NCI-H187 (cell line): ENCODE measurements at regions not wholly inside any gene's neighbourhood (a gene's known extent, or its start where the extent isn't known, plus 50 kb on each side); places are given as distances from the start of the nearest gene placed in this dataset.

ENCODE experiments used
- DNase-seq, 2 experiments: peaks; one replicate each; lab custom pipeline; 2025; lab: John Stamatoyannopoulos, UW

DNA sequence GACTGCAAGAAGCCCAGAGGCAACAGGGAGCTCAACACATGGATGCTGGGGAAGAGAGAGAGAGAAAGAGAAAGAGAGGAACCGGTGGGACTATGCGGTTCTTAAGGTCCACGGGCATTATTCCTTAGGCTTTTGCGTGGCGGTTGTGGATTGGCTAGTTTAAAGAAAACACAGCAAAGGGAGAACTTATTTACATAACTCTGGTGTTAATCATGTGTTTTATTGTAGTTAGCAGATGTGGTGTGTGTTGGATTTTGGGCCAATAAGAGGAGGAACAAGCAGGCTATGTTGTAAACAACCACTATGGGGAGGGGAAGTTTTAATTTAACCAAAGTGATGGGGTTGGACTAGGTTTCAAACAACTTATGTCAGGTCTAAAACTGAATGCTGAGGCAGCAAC is 275.3 kb upstream of the KLF12 start:
- DNase-seq, result no peak

DNA sequence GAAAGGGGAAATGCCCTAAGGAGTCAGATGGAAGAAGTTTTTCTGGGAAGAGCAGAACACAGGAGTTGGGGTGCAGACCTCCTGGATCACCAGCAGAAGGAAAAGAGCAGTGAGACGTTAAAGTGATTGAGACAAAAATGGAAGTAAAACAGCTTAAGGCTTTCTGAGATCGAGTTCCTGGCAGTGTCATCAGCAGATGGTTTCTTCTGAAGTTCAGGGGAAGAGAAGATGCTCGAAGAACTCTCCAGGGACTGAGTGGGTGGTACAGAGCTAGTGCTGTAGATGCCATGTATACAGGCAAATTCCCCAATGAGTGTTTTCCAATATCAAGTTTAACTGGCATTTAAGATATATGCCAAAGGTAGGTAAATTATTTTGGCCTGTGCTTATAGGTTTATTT is 272.2 kb upstream of the KLF12 start:
- no peak for DNase-seq

DNA sequence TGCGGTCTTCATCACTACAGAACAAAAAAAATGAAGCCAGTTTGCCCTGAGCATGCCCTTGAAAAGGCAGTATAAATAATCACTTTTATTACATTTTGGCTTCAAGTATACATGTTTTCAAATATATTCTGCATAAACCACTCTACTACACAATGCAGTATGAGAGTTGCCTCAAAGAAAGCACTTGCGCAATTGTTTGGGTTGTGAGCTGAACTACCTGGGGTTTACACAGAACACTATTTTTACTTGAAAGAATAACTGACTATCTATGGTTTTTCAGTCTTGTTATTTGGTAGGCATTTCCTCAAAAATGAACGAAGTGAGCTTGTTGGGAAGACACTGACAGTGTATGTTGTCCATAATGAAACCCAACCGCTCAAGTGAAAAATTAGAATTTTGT is 264.4 kb upstream of the KLF12 start:
- no peak for DNase-seq

DNA sequence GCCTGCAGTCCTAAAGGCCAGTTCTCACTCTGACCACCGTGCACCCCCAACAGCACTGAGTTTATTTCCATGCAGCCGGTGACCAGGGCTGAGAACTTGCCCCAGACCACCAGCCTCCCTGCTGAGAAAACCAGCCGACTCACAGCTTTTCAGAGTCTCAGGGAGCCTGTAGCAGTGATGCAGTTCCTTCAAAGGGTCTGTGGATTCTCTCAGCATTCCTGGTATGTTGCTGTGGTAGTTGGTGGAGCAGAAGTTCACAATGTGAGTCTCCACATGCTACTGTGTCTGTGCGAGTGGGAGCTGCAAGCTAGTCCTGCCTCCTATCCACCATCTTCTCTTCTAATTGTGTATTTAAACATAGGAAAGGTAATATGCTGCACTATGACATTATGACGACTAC is 254.9 kb upstream of the KLF12 start:
- no peak for DNase-seq

DNA sequence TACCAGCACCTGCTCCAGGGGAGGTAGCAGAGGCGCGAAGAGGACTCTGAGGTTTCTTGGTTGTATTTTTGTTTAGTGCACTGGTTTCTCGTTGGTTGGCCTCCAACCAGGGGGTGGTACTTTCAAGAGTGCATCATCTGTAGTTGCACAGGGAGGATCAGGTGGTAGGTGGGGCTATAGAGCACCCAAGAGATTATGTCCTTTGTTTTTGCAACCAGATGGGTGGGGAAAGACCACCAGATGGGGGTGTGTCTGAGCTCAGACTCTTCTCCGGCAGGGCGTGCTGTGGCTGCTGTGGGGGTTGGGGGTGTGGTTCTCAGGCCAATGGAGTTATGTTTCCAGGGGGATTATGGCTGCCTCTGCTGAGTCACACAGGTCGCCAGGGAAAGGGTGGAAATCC is 254.4 kb upstream of the KLF12 start:
- no peak for DNase-seq

DNA sequence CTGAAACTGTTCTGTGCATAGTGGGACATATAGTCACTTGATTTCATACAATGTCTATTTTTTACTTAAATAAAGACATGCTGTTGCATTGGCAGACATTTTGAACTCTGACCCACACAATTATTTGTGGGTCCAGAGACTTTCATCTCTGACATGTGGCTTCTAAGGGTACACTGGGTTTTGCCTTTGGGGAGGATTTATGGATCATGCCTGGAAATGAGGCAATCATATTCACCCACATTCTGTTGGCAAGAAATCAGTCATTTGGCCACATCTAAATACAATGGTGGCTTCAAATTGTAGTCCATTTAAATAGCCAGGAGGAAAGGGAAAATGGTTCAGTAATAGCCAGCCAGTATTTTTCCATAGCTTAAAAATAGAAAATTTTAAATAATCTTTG is 238.3 kb upstream of the KLF12 start:
- DNase-seq, result no peak

DNA sequence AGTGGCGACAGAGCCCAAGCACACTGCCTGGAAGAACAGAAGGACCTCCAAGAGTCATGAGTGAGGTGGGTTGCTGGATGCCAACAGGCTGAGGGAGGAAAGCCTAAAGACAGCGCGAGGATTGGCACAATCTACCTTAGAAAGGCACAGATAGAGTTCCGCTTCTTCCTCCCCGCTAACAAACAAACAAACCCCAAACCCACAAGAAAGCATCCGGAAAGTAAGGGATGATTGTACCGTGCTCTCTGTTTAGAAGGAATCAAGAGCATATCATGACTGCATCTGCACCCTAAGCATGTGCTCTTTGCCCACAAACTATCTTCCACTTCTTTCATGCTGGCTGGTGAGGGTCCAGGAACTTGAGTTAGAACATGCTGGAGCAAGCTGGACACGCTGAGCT is 233.0 kb upstream of the KLF12 start:
- DNase-seq, result no peak

DNA sequence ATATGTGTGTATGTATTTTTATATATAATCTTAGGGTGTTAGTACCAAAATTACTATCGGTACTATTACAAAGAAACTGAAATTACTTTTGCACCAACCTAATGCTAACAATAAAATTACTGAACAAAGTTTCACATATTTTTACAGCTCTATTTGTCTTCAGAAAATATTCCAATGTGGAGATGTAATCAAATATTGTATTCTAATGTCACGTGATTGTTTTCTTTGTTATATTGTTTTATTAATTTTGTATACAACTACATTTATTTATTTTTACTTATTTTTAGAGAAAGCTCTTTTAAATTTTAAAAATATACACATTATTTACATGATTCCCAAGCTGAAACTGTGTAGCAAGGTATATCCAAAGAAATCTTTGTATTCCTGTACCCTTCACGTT is 227.1 kb upstream of the KLF12 start:
- no peak for DNase-seq

DNA sequence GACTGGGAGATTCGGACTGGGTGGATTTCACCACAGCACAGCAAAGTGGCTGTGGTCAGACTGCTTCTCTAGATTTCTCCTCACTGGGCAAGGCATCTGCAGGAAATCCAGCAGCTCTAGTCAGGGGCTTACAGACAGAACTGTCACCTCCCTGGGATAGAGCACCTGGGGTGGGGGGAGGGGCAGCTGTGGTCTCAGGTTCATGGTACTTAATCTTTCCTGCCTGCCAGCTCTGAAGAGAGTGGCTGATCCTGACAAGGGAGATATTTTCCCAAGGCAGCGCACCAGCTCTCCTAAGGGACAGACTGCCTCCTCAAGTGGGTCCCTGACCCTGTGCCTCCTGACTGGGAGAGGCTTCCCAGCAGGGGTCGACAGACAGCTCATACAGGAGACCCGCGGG is 212.8 kb upstream of the KLF12 start:
- DNase-seq, result peak; percentile 6 to 16

DNA sequence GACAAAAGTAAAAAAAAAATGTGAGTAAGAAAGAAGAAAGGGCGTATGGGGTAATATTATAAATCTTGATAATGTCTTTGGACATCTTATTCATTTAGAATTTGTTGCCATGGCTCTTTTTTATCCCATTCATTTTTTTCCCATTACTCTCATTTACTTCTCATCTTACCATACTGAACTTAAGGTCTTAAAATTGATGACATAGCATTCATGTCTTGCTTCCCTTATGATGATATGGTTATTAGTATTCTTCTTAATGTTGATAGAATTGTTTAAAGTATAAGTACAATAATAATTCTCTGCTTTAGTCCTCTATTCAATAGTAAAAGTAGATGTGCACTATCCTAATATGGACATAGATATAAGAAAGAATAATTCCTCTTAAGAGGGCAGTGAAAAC is 204.1 kb upstream of the KLF12 start:
- DNase-seq, result no peak

DNA sequence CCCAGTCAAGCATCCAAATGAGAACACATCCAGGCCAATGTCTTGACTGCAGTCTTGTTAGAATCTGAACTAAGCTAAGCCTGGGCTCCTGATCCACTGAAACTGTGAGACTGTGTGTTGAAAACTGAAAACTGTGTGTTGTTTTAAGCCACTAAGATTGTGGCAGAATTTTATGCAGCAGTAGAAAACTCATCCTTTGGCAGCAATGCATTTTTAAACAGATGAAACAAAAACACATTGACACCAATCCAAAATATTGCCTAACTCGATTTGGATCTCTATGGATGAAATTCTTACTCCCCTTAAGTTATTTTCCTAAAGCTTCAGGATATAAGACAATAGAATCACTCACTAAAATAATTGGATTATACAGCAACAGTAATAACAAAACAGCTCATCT is 202.3 kb upstream of the KLF12 start:
- DNase-seq, result no peak

DNA sequence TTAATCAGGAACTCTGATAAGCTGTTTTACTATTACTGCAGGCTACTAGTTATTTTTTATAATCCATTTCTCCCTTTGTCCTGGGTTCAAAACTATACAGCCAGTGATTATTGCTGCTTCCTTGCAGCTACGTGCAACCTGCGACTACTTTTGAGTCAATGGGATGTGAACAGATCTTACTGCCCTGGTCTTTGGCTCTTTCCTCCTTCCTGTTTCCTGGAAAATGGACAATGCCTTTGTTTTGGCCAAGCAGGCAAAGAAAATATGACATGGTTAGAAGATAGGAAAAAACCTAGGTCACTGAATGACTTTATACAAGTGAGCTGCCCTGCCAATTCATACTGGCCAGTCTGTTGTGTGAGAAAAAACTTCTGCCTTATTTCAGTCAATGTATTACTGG is 201.2 kb upstream of the KLF12 start:
- DNase-seq, result no peak

DNA sequence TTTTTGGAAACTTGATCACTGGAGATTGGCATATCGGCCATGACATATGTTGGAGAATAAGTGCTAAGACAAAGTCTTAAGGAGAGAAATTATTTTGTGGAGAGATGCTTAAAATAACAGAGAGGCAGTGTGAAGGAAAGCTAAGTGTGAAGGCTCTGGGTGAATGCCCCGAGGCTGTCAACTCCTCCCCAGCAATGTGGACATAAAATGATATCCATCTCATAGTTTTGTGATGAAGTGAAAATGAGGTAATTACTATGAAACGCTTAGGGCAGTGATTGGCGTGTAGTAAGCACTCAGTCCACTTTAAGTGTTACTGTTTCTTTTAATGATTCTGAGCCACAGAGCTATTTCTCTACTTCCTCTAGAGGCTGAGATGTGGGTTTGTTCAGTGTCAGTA is 195.8 kb upstream of the KLF12 start:
- no peak for DNase-seq

DNA sequence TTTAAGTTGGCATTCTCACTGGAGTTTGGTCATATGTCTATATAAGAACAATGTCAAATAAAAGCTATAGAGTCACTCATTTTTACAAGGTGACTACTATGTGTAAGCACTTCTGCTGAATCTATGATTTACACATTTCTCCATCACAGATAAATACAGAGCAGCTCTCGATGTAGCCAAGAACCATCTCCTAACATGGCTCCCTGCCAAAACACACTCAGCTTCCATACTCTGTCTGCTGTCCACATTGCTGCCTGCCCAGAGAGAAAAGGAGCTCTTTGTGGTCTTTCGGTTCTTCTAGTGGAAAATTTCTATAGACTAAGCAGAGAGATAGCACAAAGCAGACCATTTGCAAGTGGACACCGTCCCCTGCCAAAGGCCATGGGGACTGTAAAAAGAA is 190.9 kb upstream of the KLF12 start:
- peak; percentile 64 to 67 for DNase-seq

DNA sequence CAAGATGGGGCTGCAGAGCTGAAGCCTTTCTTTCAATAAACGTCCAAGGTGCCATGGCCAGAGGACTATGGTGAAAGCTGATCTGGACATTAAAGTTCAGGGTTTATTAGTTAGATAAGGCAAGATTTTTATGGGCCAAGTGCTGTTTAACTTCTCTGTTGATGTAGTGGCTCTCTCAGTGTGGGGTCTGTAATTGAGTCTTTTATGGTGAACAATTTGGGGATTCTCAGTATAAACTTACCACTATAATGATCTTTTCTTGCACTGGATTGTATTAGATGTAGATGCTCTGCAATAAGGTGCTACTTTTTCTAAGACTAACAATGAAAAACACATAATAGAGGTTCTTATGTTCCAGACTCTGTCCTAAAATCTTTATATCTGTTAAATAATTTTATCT is 190.1 kb upstream of the KLF12 start:
- DNase-seq, result no peak

DNA sequence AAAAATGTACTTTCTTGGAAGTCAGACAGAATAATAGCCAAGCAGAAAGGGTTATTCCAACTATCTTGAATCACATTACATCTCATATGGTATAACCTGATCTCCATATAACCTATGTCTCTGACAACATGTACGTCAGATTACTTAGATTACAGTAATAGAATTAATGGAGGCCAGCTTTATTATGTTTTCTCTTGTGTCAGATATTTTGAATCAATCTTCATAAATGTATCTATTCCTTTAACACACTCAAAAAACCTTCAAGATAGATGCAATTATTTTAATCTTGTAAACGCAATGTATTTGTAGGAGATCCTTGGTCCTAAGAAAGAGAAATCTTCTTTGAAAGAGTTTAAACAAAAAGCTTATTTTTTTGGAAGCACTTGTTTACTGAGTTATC is 188.4 kb upstream of the KLF12 start:
- DNase-seq, result no peak

DNA sequence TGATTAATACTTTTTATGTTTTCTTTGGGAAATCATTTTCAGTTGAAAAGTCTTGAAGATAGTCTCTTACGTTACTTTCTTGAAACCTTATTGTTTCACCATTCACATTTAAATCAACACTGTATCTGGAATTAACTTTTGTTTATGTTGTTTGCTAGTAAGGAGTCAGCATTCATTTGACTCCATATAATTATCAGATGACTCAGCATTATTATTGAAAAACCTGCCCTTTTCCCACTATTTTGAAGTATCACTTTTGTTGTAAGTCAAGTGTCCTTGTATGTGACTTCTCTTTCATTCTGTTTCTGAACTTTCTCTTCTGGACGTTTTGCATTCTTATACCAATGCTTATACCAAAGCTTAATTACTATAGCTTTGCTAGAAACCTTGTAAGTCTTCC is 186.1 kb upstream of the KLF12 start:
- DNase-seq, result no peak

DNA sequence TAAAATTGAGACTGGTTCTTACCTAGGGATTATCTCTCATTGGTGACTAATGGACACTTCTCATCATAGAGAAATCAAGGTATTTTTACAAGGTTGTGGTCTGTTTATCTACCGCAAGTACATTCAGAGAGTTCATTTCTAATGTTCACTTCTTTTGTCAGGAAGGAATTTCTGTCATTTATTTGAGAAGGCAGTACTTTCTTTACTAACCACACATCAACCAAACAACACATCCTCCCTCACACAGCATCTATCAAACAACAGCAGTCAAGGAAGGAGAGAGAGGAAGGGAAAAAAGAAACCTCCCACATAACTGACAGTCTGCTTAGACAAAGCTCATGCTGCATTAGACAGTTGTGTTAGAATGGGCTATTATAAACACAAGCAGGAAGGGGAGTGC is 182.3 kb upstream of the KLF12 start:
- DNase-seq, result no peak

DNA sequence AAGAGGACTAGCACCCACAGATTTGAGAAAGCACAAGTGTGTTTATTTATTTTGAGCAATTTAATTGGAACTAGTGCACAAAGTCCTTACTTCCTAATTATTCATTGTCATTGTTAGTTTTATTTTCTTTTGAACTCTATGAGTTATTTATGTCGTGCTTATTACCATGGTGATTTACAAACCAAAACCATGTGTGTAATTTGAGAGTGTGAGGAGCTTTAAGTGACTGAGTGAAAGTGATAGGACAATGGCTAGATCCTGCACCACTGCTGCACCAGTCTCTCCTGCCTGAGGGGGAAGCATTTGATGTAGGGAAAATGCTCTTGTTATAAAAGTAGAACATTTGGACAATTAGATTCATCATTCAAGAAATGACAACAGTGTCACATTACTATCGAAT is 172.3 kb upstream of the KLF12 start:
- DNase-seq, result no peak

DNA sequence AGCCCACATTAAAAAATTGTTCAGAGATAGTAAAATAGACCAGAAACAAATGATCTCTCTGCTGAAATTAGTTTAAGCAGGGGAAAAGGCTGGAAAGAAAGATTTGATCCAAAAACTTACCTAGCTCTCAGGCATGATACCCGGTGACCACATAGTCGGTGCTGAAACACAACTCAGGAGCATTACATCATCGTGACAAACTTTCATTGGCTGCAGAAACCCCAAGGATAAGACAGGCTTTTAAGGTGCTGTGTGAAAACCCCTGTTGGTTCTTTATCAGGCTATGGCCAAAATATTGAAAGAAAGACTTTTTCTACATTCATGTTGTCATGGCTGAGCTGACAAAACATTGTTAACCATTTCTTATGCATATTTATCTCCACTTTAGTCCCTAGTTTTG is 171.7 kb upstream of the KLF12 start:
- no peak for DNase-seq

DNA sequence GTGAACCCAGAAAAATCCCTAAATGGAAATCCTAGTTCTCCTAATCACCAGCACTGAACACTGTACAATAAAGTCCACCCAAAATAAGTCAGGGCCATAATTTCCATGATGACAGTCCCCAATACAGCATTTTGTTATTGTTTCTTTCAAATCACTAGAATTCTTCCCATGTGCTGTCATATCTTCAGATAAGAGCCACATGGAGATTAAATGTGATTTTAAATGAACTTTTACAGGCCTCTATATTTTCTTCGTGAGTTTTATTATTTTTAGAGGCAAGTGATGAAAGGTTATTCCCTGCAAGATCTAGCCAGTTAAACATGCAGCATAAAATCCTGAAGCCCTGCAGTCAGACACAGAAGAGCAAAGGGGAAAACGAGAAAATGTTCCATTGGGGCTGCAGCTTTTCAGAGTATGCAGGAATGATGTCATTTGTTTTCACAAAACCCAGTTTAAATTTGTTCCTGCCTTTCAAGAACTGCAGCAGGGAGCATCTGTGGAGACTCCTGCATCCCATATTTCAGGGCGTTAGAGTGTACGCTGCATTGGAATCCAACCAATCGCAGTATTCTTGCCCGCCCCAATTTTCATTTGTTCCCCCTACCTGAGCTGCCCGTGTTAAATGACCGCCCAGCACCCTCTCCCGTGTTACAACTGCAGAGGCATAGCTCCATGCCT is 167.2 kb upstream of the KLF12 start:
- DNase-seq, result no peak

DNA sequence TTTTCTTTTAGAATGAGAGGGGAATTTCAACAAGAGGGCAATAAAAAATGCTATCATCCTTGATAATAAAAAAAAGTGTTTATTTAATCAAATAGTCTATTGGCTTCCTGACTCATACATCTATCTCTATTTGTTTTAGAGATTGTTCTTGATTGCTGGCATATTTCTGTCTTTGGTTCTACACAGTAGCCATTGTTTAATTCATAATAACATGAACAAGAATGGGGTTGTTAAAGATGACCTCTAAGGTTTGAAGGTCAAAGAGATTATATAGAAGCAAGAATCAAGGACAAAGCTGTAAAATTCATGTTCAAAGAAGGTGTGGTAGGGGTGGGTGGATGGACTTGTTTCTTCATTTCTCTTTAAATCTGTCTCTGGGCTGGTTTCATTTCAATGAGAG is 166.0 kb upstream of the KLF12 start:
- no peak for DNase-seq

DNA sequence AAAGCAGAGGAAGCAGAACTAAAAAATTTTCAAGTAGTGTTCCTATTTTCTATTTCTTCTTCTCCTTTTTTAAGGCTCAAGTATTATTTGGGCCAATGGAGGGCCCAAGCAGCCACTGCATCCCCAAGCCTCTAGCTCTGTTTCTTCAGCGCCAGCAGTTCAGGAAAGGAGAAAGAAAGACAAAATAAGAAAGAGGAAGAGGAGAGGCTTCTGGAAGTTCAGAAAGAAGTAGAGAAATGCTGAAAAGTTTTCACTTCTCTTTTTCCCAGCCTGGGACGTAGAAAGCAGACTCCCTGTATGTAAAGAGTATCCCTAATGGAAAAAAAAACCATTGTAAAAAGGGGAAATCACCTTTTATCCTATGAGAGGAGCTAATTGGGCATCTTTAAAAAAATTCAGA is 165.5 kb upstream of the KLF12 start:
- DNase-seq, result no peak

DNA sequence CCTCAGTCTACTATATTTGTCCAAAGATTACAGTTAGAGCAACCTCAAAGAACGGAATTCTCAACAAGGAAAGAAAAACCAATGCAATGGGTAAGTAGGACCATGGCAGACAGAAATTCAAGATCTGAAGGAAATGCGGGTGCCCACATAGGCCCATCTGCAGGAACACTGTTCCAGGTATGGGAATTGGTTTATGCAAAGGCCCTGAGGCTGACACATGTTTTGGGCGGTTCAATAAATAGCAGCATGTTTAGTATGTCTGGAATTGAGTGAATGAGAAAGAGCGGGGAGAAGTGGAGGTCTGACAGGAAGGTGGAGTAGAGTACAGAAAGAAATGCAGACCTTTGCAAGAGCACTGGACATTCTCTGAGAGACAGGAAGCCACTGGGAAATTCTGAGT is 164.7 kb upstream of the KLF12 start:
- DNase-seq, result no peak
